GM13976 (cell line): ENCODE measurements at regions not wholly inside any gene's neighbourhood (a gene's known extent, or its start where the extent isn't known, plus 50 kb on each side); places are given as distances from the start of the nearest gene placed in this dataset.
"Not testable (repeated sequence)": the region's sequence is repeated elsewhere in the genome, so short reads cannot be mapped to it uniquely, and the experiment has no call there.

Experiments
- DNase-seq: peaks from one replicate; pipeline ENCODE4 v3.0.0; 2012; ENCODE audit warnings: low spot score
- in situ Hi-C: fragments of 300-500 bp; cut with MboI; formaldehyde crosslinking; loops from one replicate; pipeline ENCODE4 v1.12.0; 2022; ENCODE audit warnings: low sequenced_read_pairs, mixed read lengths, inconsistent platforms; ENCODE audit not compliant: unreplicated experiment
- TF ChIP-seq, protein P1 (sequence below): IDR thresholded peaks from 2 replicates; pipeline ENCODE4 v1.5.1; 2012; ENCODE audit warnings: borderline replicate concordance, mild to moderate bottlenecking; ENCODE audit not compliant: insufficient read depth; ENCODE audit errors: extremely low read depth, missing control alignments, control extremely low read depth

DNA sequence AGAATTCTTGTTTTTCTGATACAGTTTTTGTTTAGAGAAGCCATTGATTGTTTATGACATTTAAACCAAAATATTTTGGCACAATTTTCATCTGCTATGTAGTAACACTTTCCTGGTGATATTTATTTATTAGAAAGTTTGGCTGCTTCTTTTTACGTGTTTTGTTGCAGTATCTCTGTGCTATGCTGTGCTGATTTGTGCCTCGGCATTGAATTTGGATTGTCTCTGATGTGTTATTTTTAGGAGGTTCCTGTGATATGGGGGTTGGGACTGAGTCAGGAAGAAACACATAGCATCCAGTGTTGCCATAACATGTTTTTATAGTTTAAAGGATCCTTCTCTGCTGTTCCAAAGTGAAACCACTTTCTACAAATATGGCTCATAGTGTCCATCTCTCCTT lies 1197.7 kb upstream of the LRRN3 start:
- no peak for DNase-seq
- in situ Hi-C loops: no loop called here
- TF ChIP-seq, protein P1, sequence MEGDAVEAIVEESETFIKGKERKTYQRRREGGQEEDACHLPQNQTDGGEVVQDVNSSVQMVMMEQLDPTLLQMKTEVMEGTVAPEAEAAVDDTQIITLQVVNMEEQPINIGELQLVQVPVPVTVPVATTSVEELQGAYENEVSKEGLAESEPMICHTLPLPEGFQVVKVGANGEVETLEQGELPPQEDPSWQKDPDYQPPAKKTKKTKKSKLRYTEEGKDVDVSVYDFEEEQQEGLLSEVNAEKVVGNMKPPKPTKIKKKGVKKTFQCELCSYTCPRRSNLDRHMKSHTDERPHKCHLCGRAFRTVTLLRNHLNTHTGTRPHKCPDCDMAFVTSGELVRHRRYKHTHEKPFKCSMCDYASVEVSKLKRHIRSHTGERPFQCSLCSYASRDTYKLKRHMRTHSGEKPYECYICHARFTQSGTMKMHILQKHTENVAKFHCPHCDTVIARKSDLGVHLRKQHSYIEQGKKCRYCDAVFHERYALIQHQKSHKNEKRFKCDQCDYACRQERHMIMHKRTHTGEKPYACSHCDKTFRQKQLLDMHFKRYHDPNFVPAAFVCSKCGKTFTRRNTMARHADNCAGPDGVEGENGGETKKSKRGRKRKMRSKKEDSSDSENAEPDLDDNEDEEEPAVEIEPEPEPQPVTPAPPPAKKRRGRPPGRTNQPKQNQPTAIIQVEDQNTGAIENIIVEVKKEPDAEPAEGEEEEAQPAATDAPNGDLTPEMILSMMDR: no peak

DNA sequence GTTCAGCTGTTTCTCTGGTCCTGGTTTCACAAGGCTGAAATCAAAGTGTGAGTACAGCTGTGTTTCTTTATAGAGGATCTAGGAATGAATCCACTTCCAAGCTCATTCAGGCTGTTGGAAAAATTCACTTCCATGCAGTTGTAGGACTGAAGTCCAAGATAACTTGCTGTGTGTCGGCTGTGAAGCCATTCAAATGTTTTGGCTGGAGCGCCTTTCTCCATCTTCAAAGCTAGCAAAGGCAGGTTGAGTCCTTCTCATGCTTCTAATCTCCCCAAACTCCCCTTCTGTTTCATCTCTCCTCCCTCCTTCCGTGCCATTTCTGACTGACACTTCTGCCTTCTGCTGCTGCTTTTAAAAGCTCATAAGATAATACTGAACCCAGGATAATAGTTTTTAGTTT lies 1195.4 kb upstream of the LRRN3 start:
- DNase-seq: no peak
- TF ChIP-seq, protein P1: no peak
- in situ Hi-C loops: no loop called here

DNA sequence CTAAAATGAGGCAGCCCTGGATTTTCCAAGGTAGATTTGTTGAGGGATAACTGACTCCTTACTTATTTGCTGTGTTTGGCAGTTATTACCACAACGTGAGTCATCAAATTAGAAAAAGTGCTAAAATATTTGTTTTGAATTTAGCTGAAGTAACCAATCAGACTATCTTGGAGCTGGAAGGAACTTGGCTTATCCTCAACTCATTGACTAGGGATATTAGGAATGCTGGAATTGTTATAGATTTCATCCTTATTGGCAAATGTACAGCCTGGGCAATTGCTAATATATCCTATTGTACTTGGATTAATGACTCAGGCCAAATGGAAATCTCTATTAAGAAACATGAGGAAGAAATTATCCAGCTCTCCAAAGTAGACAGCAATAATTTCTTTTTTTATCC lies 1189.0 kb upstream of the LRRN3 start:
- in situ Hi-C loops: no loop called here
- TF ChIP-seq, protein P1: no peak
- no peak for DNase-seq

DNA sequence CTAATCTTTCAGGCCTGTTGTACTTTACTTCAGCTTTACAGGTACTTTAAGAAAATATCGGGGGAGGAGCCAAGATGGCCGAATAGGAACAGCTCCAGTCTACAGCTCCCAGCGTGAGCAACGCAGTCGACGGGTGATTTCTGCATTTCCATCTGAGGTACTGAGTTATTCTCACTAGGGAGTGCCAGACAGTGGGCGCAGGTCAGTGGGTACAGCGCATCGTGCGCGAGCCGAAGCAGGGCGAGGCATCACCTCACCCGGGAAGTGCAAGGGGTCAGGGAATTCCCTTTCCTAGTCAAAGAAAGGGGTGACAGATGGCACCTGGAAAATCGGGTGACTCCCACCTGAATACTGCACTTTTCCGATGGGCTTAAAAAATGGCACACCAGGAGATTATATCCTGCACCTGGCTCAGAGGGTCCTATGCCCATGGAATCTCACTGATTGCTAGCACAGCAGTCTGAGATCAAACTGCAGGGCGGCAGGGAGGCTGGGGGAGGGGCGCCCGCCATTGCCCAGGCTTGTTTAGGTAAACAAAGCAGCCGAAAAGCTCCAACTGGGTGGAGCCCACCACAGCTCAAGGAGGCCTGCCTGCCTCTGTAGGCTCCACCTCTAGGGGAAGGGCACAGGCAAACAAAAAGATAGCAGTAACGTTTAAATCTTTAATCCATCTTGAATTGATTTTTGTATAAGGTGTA lies 1185.4 kb upstream of the LRRN3 start:
- in situ Hi-C loops, DNase-seq: not testable (repeated sequence)

DNA sequence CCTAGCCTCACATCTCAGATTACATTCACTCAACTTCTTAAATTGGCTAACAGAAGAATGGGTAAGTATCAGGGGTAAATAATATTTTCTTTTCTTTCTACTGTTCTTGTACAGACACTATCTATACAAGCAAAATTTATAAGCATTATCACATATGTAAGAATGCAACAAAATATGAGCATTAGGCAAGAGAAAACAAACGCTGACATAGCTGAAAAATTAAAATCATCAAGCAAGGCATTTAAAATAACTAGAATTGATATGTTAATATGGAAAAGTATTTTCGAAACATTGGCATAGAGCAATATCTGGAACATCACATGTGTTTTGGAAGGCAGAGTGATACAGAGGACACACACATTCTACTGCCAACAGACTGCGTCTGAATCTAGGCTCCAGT lies 1175.3 kb upstream of the LRRN3 start:
- no peak for DNase-seq
- TF ChIP-seq, protein P1: no peak
- in situ Hi-C loops: no loop called here

DNA sequence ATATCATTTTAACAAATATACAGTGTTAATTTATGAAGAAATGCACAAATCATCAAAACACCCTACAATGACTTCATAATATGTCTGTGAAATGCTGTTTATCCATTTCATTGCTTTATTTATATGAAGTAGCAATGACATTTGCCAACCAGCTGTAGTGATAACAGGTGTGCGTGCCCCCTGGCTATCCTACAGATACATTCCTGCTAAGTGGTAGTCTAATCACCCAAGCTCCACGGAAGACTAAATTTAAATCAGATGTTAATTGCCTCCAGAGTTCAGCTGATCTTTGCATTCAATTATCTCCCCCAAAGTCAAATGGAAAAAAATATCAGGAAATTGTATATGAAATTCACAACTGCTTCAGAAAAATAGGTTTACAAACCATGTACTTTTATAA lies 1164.2 kb upstream of the LRRN3 start:
- TF ChIP-seq, protein P1: no peak
- in situ Hi-C loops: no loop called here
- DNase-seq: no peak

DNA sequence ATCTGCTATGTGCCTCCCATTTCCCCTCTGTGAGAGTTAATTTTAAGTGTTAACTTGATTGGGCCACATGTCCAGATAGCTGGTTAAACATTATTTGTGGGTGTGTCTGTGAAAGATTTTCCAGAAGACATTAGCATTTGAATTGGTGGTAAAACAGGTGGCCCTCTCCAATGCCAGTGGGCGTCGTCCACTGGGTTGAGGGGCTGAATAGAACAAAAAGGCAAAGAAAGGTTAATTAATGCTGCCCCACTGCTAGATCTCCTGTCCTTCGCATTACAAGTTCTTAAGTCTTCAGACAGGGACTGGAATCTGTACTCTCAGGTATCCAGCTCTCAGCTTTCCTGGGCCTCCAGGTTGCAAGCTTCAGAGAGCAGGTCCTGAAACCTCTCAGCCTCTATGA lies 1160.9 kb upstream of the LRRN3 start:
- in situ Hi-C loops: no loop called here
- TF ChIP-seq, protein P1: no peak
- no peak for DNase-seq
